ENCODE measurements at regions not wholly inside any gene's neighbourhood (a gene's known extent, or its start where the extent isn't known, plus 50 kb on each side); places are given as distances from the start of the nearest gene placed in this dataset.
"Not testable (repeated sequence)": the region's sequence is repeated elsewhere in the genome, so short reads cannot be mapped to it uniquely, and the experiment has no call there.

GRCh38 chr18:30929718-30930117, 112.8 kb downstream of the DSC3 start:
- DNase-seq: no peak

GRCh38 chr18:30929065-30929464, 113.5 kb downstream of the DSC3 start:
- DNase-seq: no peak

- no peak for DNase-seq
Observed at GRCh38 chr18:30927517-30928075, 114.9 kb downstream of the DSC3 start.

GRCh38 chr18:30927042-30927441, 115.5 kb downstream of the DSC3 start:
- DNase-seq: no peak

- DNase-seq: no peak
Observed at GRCh38 chr18:30925795-30926194, 116.7 kb downstream of the DSC3 start.

- no peak for DNase-seq
Observed at GRCh38 chr18:30920757-30921156, 121.8 kb downstream of the DSC3 start.

GRCh38 chr18:30920351-30920750, 122.2 kb downstream of the DSC3 start:
- DNase-seq: no peak

GRCh38 chr18:30917651-30918050, 124.9 kb downstream of the DSC3 start:
- no peak for DNase-seq

- no peak for DNase-seq
Observed at GRCh38 chr18:30915336-30915988, 127.1 kb downstream of the DSC3 start.

GRCh38 chr18:30908381-30908780, 134.2 kb downstream of the DSC3 start:
- no peak for DNase-seq

GRCh38 chr18:30903566-30903965, 139.0 kb downstream of the DSC3 start:
- no peak for DNase-seq

GRCh38 chr18:30889519-30890301, 152.8 kb downstream of the DSC3 start:
- DNase-seq: peak; percentile 36

- no peak for DNase-seq
Observed at GRCh38 chr18:30888344-30888743, 154.2 kb downstream of the DSC3 start.

GRCh38 chr18:30886998-30887397, 155.5 kb downstream of the DSC3 start:
- no peak for DNase-seq

GRCh38 chr18:30870466-30870865, 172.1 kb downstream of the DSC3 start:
- DNase-seq: no peak

GRCh38 chr18:30862900-30863299, 179.6 kb downstream of the DSC3 start:
- DNase-seq: no peak

GRCh38 chr18:30860741-30861140, 181.8 kb downstream of the DSC3 start:
- DNase-seq: no peak

GRCh38 chr18:30859036-30859435, 183.5 kb downstream of the DSC3 start:
- DNase-seq: peak; percentile 19

GRCh38 chr18:30858560-30858959, 184.0 kb downstream of the DSC3 start:
- DNase-seq: peak; percentile 1

- DNase-seq: no peak
Observed at GRCh38 chr18:30855762-30856161, 186.8 kb downstream of the DSC3 start.

- DNase-seq: no peak
Observed at GRCh38 chr18:30852980-30853379, 189.6 kb downstream of the DSC3 start.

GRCh38 chr18:30852541-30852940, 190.0 kb downstream of the DSC3 start:
- no peak for DNase-seq

- not testable (repeated sequence) for DNase-seq
Observed at GRCh38 chr18:30839056-30839561, 203.4 kb downstream of the DSC3 start.

GRCh38 chr18:30828700-30829099, 213.8 kb downstream of the DSC3 start:
- DNase-seq: no peak

All from retina (tissue), 1 donor.